Spleen (tissue), 11 donors: ENCODE measurements at regions not wholly inside any gene's neighbourhood (a gene's known extent, or its start where the extent isn't known, plus 50 kb on each side); places are given as distances from the start of the nearest gene placed in this dataset.
"Not testable (repeated sequence)": the region's sequence is repeated elsewhere in the genome, so short reads cannot be mapped to it uniquely, and the experiment has no call there.

ENCODE experiments used
- DNase-seq: peaks from one replicate; pipeline ENCODE4 v3.0.0-alpha.2; 2020
- H3K27ac ChIP-seq, 8 donors: fragments of 200-600 bp; sonication (generic) in 7 of 8; 1 replicate in 4 of 8; 2 replicates in 4 of 8; pipeline versions ENCODE4 v1.5.0 to v1.8.0; 2016 to 2021; ENCODE audit warnings: inconsistent platforms in 4 of 8, mild to moderate bottlenecking in 4 of 8, moderate library complexity in 1 of 8
- H3K27me3 ChIP-seq, 7 donors: fragments of 200-600 bp; sonication (generic) in 6 of 7; replicated peaks in 1 of 7; 1 replicate in 4 of 7; 2 replicates in 3 of 7; pipeline versions ENCODE4 v1.5.0 to v1.8.0; 2016 to 2021; ENCODE audit warnings: inconsistent platforms in 3 of 7, mild to moderate bottlenecking in 1 of 7
- H3K36me3 ChIP-seq, 6 donors: fragments of 200-600 bp; sonication (generic) in 5 of 6; 1 replicate in 4 of 6; 2 replicates in 2 of 6; pipeline versions ENCODE4 v1.5.0 to v1.8.0; 2016 to 2021; ENCODE audit warnings: inconsistent platforms in 2 of 6
- H3K4me1 ChIP-seq, 6 donors: fragments of 200-600 bp; sonication (generic) in 5 of 6; 1 replicate in 3 of 6; 2 replicates in 3 of 6; pipeline versions ENCODE4 v1.5.0 to v1.8.0; 2016 to 2021; ENCODE audit warnings: inconsistent platforms in 3 of 6
- H3K4me3 ChIP-seq, 8 donors: fragments of 200-600 bp; sonication (generic) in 7 of 8; 1 replicate in 4 of 8; 2 replicates in 4 of 8; pipeline versions ENCODE4 v1.5.0 to v1.8.0; 2016 to 2021; ENCODE audit warnings: inconsistent platforms in 4 of 8, mild to moderate bottlenecking in 4 of 8, moderate library complexity in 2 of 8
- H3K9me3 ChIP-seq, 8 donors: fragments of 200-600 bp; sonication (generic) in 7 of 8; 1 replicate in 4 of 8; 2 replicates in 4 of 8; pipeline versions ENCODE4 v1.5.0 to v1.8.0; 2016 to 2021; ENCODE audit warnings: inconsistent platforms in 4 of 8
- POLR2A ChIP-seq, 3 donors: fragments of 450-650 bp; IDR thresholded peaks; one replicate each; pipeline ENCODE4 v1.5.1; 2017; ENCODE audit warnings: antibody characterized with exemption in 3 of 3, mild to moderate bottlenecking in 1 of 3
- POLR2AphosphoS5 ChIP-seq, 3 donors: sonication (generic); formaldehyde crosslinking; IDR thresholded peaks; one replicate each; pipeline ENCODE4 v1.5.1; 2017; ENCODE audit warnings: antibody characterized with exemption in 3 of 3
- WGBS, 5 donors: extraction: QIAGEN DNeasy Blood & Tissue Kit in 3 of 5; methylation state at CpG; one replicate each; pipeline versions ENCODE4 v1.1.5 to v1.1.7; 2013 to 2018; 5-methylcytosine and 5-hydroxymethylcytosine counted together
- intact Hi-C: fragments of 100-400 bp; cut with DNase I; formaldehyde crosslinking; loops from one replicate; pipeline ENCODE4 v1.15.0; 2023; ENCODE audit warnings: low total_unique reads
- TF ChIP-seq, protein P1 (sequence below), 11 experiments: fragments of 200-600 bp in 7 of 11; fragments of 450-650 bp in 4 of 11; sonication (generic) in 4 of 11; IDR thresholded peaks in 8 of 11; conservative IDR thresholded peaks in 3 of 11; 1 replicate in 7 of 11; 2 replicates in 4 of 11; pipeline versions ENCODE4 v1.4.0 to v1.8.0; 2016 to 2021; ENCODE audit warnings: antibody characterized with exemption in 11 of 11, inconsistent platforms in 4 of 11, mild to moderate bottlenecking in 1 of 11
- donor health status: healthy with polysubstance abuse.
- donor health status: DM: no; HTN: no; CAD: no; lungs with moderate emphysema.
- donor health status: DM: no; HTN: no; CAD: no.
- donor health status: Bipolar disorder and iron deficiency.
- donor health status: healthy.
- donor health status: DM: no; HTN: no; CAD: no.
- donor health status: DM: yes; HTN: yes; CAD: no.

DNA sequence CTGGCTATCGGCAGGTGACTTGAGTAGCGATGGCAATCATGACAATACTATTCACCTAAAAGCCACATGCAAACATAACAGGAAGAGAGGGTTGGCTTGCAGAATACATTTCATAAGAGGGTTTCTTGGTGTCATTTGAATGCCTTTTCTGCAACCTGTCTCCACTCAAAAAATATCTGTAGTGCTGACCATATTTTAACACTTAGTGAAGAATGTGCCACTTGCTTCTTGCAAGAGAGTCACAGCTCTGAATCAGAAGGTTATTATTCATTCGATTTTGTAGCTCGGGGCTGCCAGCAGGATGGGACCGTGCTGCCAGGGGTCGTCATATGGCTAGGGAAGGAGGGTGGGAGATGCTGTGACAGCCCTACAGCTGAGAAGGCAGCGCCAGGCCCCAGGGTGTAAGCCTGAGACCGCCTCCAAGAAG, 152.0 kb upstream of the PITRM1 start:
- Histone ChIP-seq H3K4me3 (no peak overlapping the region), H3K36me3 (no peaks in the 10 kb centered on the region), H3K27me3 (no peaks in the 10 kb centered on the region), H3K4me1 (peaks cover 0 to 3% (median 0%) of the 10 kb centered on the region in 6 donors), H3K9me3 (peaks cover 0 to 3% (median 0%) of the 10 kb centered on the region in 8 donors), H3K27ac (peak overlapping the region in 2 of 8 donors; percentile 6 to 27)
- 78 to 82% (median 81%) methylated on average over 8 of the region's 8 CpGs for WGBS, 5 donors
- intact Hi-C loops: no loop called here
- TF ChIP-seq, protein P1, sequence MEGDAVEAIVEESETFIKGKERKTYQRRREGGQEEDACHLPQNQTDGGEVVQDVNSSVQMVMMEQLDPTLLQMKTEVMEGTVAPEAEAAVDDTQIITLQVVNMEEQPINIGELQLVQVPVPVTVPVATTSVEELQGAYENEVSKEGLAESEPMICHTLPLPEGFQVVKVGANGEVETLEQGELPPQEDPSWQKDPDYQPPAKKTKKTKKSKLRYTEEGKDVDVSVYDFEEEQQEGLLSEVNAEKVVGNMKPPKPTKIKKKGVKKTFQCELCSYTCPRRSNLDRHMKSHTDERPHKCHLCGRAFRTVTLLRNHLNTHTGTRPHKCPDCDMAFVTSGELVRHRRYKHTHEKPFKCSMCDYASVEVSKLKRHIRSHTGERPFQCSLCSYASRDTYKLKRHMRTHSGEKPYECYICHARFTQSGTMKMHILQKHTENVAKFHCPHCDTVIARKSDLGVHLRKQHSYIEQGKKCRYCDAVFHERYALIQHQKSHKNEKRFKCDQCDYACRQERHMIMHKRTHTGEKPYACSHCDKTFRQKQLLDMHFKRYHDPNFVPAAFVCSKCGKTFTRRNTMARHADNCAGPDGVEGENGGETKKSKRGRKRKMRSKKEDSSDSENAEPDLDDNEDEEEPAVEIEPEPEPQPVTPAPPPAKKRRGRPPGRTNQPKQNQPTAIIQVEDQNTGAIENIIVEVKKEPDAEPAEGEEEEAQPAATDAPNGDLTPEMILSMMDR (IDR thresholded peaks at IDR 0.05 in 8 of 11, conservative IDR thresholded peaks at IDR 0.05 in 3 of 11): no peak
- TF ChIP-seq POLR2A (IDR thresholded peaks at IDR 0.05): no peak
- TF ChIP-seq POLR2AphosphoS5 (IDR thresholded peaks at IDR 0.05): no peak
- no peak for DNase-seq

DNA sequence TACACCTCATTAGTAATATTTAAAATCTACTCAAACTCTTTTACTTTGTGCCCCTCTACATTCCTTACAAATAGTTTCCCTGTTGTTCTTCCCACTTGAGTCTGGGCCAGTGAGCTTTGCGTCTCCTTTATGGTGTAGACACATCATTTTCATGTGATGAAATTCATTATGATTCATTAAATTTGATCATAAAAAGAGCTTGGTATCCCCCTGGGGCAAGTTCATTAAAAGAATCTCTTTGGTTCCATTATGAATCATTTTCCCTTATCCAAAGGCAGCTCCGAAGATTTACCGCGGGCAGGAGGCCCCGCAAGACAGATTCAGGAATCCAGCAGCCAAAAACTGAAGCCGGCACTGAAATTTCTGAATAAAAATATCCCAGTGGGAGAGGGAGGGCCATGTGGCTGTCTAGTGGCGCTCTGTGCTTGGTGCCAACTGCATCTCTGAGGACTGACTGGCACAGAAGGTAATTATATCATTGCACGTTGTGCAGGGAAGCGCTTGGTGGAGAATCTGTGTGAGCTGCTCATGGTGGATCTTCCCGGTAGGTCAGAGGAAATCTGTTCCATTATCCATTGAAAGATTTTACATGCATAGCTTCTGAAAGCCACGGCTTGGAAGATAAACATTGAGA, 151.4 kb upstream of the PITRM1 start:
- Histone ChIP-seq H3K9me3 (peaks cover 0 to 9% (median 0%) of the 10 kb centered on the region in 8 donors), H3K27ac (no peak overlapping the region), H3K4me1 (peaks cover 0 to 3% (median 0%) of the 10 kb centered on the region in 6 donors), H3K36me3 (no peaks in the 10 kb centered on the region), H3K4me3 (no peak overlapping the region), H3K27me3 (no peaks in the 10 kb centered on the region)
- intact Hi-C loops: no loop called here
- 85 to 95% (median 90%) methylated on average over 11 of the region's 11 CpGs for WGBS, 5 donors
- TF ChIP-seq POLR2AphosphoS5 (IDR thresholded peaks at IDR 0.05) (no peak), POLR2A (IDR thresholded peaks at IDR 0.05) (no peak)
- TF ChIP-seq, protein P1 (IDR thresholded peaks at IDR 0.05 in 8 of 11, conservative IDR thresholded peaks at IDR 0.05 in 3 of 11): no peak
- DNase-seq: no peak

DNA sequence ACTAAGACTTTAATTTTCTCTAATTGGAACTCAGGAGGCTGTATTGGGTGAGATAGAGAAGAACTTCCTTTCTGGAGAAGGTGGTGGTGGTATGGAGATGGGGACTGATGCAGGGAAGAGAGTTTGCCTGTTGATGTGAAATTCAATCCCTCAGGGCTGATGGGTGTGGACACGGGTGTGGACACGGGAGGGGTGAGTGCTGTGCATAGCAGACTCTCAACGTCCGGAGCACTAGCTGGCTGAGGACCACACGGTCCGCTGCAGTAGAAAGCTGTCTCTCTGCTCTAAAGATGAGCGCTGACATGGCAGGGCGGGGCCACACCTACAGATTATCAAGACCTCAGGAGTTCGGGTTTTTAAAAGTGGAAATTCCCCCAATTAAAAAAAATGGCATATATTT, 148.5 kb upstream of the PITRM1 start:
- Histone ChIP-seq H3K27ac (no peak overlapping the region), H3K4me1 (peaks cover 0 to 3% (median 0%) of the 10 kb centered on the region in 6 donors), H3K36me3 (no peaks in the 10 kb centered on the region), H3K4me3 (no peak overlapping the region), H3K9me3 (peaks cover 0 to 9% (median 0%) of the 10 kb centered on the region in 8 donors), H3K27me3 (no peaks in the 10 kb centered on the region)
- TF ChIP-seq, protein P1 (IDR thresholded peaks at IDR 0.05 in 8 of 11, conservative IDR thresholded peaks at IDR 0.05 in 3 of 11): no peak
- TF ChIP-seq POLR2A (IDR thresholded peaks at IDR 0.05) (no peak), POLR2AphosphoS5 (IDR thresholded peaks at IDR 0.05) (no peak)
- WGBS, 5 donors: 88 to 98% (median 90%) methylated on average over 9 of the region's 9 CpGs
- intact Hi-C loops: no loop called here
- no peak for DNase-seq

DNA sequence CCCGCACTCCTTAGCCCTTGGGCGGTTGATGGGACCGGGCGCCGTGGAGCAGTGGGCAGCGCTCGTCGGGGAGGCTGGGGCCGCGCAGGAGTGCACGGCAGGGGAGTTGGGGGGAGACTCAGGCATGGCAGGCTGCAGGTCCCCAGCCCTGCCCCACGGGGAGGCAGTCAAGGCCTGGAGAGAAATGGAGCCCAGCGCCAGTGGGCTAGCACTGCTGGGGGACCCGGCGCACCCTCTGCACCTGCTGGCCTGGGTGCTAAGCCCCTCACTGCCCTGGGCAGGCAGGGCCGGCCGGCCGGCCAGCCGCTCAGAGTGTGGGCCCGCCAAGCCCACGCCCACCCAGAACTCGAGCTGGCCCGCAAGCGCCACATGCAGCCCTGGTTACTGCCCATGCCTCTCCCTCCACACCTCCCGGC, 147.2 kb upstream of the PITRM1 start:
- Histone ChIP-seq H3K27me3 (peaks cover 0 to 6% (median 0%) of the 10 kb centered on the region in 7 donors), H3K4me1 (no peaks in the 10 kb centered on the region), H3K27ac (no peak overlapping the region), H3K9me3 (peaks cover 0 to 9% (median 0%) of the 10 kb centered on the region in 8 donors), H3K4me3 (no peak overlapping the region), H3K36me3 (no peaks in the 10 kb centered on the region)
- TF ChIP-seq POLR2AphosphoS5 (IDR thresholded peaks at IDR 0.05): no peak
- no peak for TF ChIP-seq POLR2A (IDR thresholded peaks at IDR 0.05)
- TF ChIP-seq, protein P1 (IDR thresholded peaks at IDR 0.05 in 8 of 11, conservative IDR thresholded peaks at IDR 0.05 in 3 of 11): no peak
- intact Hi-C loops: no loop called here
- DNase-seq: no peak
- WGBS, 5 donors: 86 to 94% (median 89%) methylated on average over 17 to 25 of the region's 25 CpGs

DNA sequence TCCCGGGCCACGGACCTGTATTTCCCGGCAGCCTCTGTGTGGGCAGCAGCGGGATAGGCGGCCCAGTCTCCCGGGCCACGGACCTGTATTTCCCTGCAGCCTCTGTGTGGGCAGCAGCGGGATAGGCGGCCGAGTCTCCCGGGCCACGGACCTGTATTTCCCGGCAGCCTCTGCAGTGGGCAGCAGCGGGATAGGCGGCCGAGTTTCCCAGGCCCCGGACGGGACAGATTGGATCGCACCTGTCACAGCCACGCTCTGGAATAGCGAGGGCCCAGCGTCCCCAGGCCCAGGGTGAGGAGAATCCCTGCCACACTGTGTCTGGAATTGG, 145.9 kb upstream of the PITRM1 start:
- H3K4me3 ChIP-seq, H3K4me1 ChIP-seq, H3K9me3 ChIP-seq, DNase-seq, H3K27ac ChIP-seq, intact Hi-C loops, H3K36me3 ChIP-seq, H3K27me3 ChIP-seq: not testable (repeated sequence)
- 93 to 98% (median 95%) methylated on average over 9 to 22 of the region's 22 CpGs for WGBS, 5 donors

DNA sequence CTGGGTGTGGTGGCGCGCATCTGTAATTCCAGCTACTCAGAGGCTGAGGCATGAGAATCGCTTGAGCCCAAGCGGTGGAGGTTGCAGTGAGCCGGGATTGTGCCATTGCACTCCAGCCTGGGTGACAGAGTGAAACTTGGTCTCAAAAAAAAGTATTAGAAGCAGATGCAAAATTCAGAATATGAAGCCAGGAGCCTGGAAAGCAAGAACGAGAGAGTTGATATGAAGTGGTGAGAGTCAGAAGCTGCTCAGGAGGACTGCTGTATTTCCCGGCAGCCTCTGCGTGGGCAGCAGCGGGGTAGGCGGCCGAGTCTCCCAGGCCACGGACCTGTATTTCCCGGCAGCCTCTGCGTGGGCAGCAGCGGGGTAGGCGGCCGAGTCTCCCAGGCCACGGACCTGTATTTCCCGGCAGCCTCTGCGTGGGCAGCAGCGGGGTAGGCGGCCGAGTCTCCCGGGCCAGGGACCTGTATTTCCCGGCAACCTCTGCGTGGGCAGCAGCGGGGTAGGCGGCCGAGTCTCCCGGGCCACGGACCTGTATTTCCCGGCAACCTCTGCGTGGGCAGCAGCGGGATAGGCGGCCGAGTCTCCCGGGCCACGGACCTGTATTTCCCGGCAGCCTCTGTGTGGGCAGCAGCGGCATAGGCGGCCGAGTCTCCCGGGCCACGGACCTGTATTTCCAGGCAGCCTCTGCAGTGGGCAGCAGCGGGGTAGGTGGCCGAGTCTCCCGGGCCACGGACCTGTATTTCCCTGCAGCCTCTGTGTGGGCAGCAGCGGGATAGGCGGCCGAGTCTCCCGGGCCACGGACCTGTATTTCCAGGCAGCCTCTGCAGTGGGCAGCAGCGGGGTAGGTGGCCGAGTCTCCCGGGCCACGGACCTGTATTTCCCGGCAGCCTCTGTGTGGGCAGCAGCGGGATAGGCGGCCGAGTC, 145.2 kb upstream of the PITRM1 start:
- DNase-seq, intact Hi-C loops: not testable (repeated sequence)

More for the DNA sequence above, 145.2 kb upstream of the PITRM1 start:
- H3K4me3 ChIP-seq, H3K4me1 ChIP-seq, H3K27ac ChIP-seq, H3K36me3 ChIP-seq, H3K9me3 ChIP-seq, H3K27me3 ChIP-seq: not testable (repeated sequence)
- 94 to 95% (median 94%) methylated on average over 27 to 52 of the region's 61 CpGs for WGBS, 5 donors
